Thyroid gland (tissue), 4 donors: ENCODE measurements at regions not wholly inside any gene's neighbourhood (a gene's known extent, or its start where the extent isn't known, plus 50 kb on each side); places are given as distances from the start of the nearest gene placed in this dataset.

Experiments
- POLR2A ChIP-seq, 2 donors: fragments of 450-650 bp; IDR thresholded peaks; one replicate each; pipeline ENCODE4 v1.6.1; 2017; ENCODE audit warnings: antibody characterized with exemption in 2 of 2, mild to moderate bottlenecking in 2 of 2, moderate library complexity in 1 of 2
- TF ChIP-seq, protein P1 (sequence below), 6 experiments: fragments of 200-600 bp in 3 of 6; fragments of 450-650 bp in 3 of 6; sonication (generic) in 3 of 6; IDR thresholded peaks; one replicate each; pipeline ENCODE4 v1.5.1; 2016 to 2019; ENCODE audit warnings: antibody characterized with exemption in 6 of 6, mild to moderate bottlenecking in 2 of 6, inconsistent platforms in 1 of 6, moderate library complexity in 1 of 6

- TF ChIP-seq, protein P1, sequence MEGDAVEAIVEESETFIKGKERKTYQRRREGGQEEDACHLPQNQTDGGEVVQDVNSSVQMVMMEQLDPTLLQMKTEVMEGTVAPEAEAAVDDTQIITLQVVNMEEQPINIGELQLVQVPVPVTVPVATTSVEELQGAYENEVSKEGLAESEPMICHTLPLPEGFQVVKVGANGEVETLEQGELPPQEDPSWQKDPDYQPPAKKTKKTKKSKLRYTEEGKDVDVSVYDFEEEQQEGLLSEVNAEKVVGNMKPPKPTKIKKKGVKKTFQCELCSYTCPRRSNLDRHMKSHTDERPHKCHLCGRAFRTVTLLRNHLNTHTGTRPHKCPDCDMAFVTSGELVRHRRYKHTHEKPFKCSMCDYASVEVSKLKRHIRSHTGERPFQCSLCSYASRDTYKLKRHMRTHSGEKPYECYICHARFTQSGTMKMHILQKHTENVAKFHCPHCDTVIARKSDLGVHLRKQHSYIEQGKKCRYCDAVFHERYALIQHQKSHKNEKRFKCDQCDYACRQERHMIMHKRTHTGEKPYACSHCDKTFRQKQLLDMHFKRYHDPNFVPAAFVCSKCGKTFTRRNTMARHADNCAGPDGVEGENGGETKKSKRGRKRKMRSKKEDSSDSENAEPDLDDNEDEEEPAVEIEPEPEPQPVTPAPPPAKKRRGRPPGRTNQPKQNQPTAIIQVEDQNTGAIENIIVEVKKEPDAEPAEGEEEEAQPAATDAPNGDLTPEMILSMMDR (IDR thresholded peaks at IDR 0.05) = no peak
- TF ChIP-seq POLR2A (IDR thresholded peaks at IDR 0.05) = no peak
These were observed 125.7 kb downstream of the OAT start for GRCh38 chr10:124292911-124293615.
